Loucy (cell line): ENCODE measurements at regions not wholly inside any gene's neighbourhood (a gene's known extent, or its start where the extent isn't known, plus 50 kb on each side); places are given as distances from the start of the nearest gene placed in this dataset.

Source experiments
- CTCF ChIP-seq: fragments of 200-600 bp; sonication (generic); conservative IDR thresholded peaks from 2 replicates; pipeline ENCODE4 v1.5.1; 2014; ENCODE audit warnings: mild to moderate bottlenecking, antibody characterized with exemption, low read length
- EZH2phosphoT487 ChIP-seq: fragments of 200-600 bp; IDR thresholded peaks from 2 replicates; pipeline ENCODE4 v1.6.1; 2018; ENCODE audit warnings: antibody characterized with exemption, mild to moderate bottlenecking, moderate library complexity, borderline replicate concordance

GRCh38 chr6:33877982-33878535 lies 74.3 kb upstream of the MLN start:
- TF ChIP-seq CTCF (no peak), EZH2phosphoT487 (no peak)
